ENCODE measurements at regions not wholly inside any gene's neighbourhood (a gene's known extent, or its start where the extent isn't known, plus 50 kb on each side); places are given as distances from the start of the nearest gene placed in this dataset.

DNA sequence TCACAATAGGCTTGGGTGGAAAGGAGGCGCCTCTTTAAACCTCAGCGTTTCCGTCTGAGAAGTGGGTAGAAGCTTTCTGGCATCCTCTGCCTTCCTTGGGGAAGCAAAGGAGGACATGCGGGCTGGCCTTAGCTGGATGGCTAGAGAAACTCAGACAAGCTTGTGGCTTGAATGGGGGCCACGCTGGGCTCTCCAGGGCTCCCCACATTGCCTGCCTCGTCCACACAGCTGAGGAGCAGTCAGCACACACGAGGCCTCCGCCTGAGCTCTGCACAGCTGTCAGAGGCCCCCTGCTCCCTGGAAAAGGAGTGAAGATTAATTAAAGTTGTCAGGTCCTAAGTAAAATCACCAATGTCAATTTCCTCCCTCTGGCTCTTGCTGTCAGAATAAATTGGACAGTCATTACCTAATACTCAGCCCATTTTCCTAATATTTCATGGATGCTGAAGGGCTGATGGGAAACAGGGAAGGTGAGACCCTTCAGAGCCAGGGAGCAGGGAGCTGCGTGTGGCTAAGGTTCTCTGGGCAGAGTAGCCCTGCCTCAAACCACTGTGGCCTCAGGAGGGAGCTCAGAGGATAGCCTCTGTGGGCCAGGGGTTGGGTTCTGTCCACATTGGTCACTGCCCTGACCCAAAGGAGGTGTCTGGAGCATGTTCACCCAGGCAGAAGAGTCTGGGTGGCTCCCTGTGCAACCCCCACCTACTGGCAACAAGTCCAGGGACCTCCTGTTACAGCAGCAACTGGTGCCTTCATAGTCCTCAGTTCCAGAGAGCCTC lies 118.3 kb upstream of the CD82 start:
- no peak for TF ChIP-seq CTCF (IDR thresholded peaks at IDR 0.05)
- no peak for TF ChIP-seq POLR2A (IDR thresholded peaks at IDR 0.05)
- TF ChIP-seq POLR2AphosphoS5 (IDR thresholded peaks at IDR 0.05) = no peak
- TF ChIP-seq EP300 (IDR thresholded peaks at IDR 0.05) = no peak

Data from upper lobe of left lung (tissue), 4 donors.